ENCODE measurements at regions not wholly inside any gene's neighbourhood (a gene's known extent, or its start where the extent isn't known, plus 50 kb on each side); places are given as distances from the start of the nearest gene placed in this dataset.
"Not testable (repeated sequence)": the region's sequence is repeated elsewhere in the genome, so short reads cannot be mapped to it uniquely, and the experiment has no call there.

GRCh38 chr9:73441890-73442818, 290.5 kb downstream of the ANXA1 start:
- H2AFZ ChIP-seq = no peak overlapping the region
- intact Hi-C loops (cut with micrococcal nuclease; ENCODE audit: unreplicated experiment) = no loop called here
- no peaks in the 10 kb centered on the region for H4K20me1 ChIP-seq (ENCODE audit: insufficient read depth)
- no peak overlapping the region for H3K4me3 ChIP-seq
- TF ChIP-seq, protein P1, sequence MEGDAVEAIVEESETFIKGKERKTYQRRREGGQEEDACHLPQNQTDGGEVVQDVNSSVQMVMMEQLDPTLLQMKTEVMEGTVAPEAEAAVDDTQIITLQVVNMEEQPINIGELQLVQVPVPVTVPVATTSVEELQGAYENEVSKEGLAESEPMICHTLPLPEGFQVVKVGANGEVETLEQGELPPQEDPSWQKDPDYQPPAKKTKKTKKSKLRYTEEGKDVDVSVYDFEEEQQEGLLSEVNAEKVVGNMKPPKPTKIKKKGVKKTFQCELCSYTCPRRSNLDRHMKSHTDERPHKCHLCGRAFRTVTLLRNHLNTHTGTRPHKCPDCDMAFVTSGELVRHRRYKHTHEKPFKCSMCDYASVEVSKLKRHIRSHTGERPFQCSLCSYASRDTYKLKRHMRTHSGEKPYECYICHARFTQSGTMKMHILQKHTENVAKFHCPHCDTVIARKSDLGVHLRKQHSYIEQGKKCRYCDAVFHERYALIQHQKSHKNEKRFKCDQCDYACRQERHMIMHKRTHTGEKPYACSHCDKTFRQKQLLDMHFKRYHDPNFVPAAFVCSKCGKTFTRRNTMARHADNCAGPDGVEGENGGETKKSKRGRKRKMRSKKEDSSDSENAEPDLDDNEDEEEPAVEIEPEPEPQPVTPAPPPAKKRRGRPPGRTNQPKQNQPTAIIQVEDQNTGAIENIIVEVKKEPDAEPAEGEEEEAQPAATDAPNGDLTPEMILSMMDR (conservative IDR thresholded peaks at IDR 0.05) = no peak
- no peak for TF ChIP-seq EZH2 (IDR thresholded peaks at IDR 0.05; ENCODE audit: low read depth)
- no peaks in the 10 kb centered on the region; the same call in 1 of the 2 replicates for H3K9me3 ChIP-seq (ENCODE audit: insufficient read depth, low read depth)
- H3K4me1 ChIP-seq (replicated peaks; ENCODE audit: insufficient read depth) = no peaks in the 10 kb centered on the region
- no TSS peak for BruUV-seq (replicated peaks)
- no peaks in the 10 kb centered on the region for H3K9me2 ChIP-seq (ENCODE audit: insufficient read depth)
- H3K36me3 ChIP-seq (ENCODE audit: low read depth) = no peaks in the 10 kb centered on the region
- CTCF ChIA-PET = no interaction called here
- H3F3A ChIP-seq (ENCODE audit: insufficient read depth, low read depth) = no peaks in the 10 kb centered on the region
- no peaks in the 10 kb centered on the region for H3K79me2 ChIP-seq (ENCODE audit: low read depth)
- no peaks in the 10 kb centered on the region for H3K27me3 ChIP-seq (ENCODE audit: insufficient read depth, low read depth)
- POLR2A ChIA-PET (ENCODE audit: unreplicated experiment) = no interaction called here
- no peak overlapping the region for H3K27ac ChIP-seq
- no peak for DNase-seq
- no peak overlapping the region for H3K4me2 ChIP-seq

GRCh38 chr9:73444821-73445220, 293.2 kb downstream of the ANXA1 start:
- no peaks in the 10 kb centered on the region for H4K20me1 ChIP-seq (ENCODE audit: insufficient read depth)

GRCh38 chr9:73445384-73445783, 293.7 kb downstream of the ANXA1 start:
- H3K36me3 ChIP-seq (ENCODE audit: low read depth); POLR2A ChIA-PET (ENCODE audit: unreplicated experiment); H3K4me3 ChIP-seq; DNase-seq; CTCF ChIA-PET; H3K9me2 ChIP-seq (ENCODE audit: insufficient read depth); H3F3A ChIP-seq (ENCODE audit: insufficient read depth, low read depth); H3K27ac ChIP-seq; H2AFZ ChIP-seq; H3K27me3 ChIP-seq (ENCODE audit: insufficient read depth, low read depth); H3K9me3 ChIP-seq (ENCODE audit: insufficient read depth, low read depth); H4K20me1 ChIP-seq (ENCODE audit: insufficient read depth); H3K4me2 ChIP-seq; H3K4me1 ChIP-seq (replicated peaks; ENCODE audit: insufficient read depth); BruUV-seq (replicated peaks); H3K79me2 ChIP-seq (ENCODE audit: low read depth); intact Hi-C loops (cut with micrococcal nuclease; ENCODE audit: unreplicated experiment): not testable (repeated sequence)

More at GRCh38 chr9:73444821-73445220, 293.2 kb downstream of the ANXA1 start:
- Histone ChIP-seq H3K79me2 (ENCODE audit: low read depth) (no peaks in the 10 kb centered on the region), H3K9me2 (ENCODE audit: insufficient read depth) (no peaks in the 10 kb centered on the region), H3F3A (ENCODE audit: insufficient read depth, low read depth) (no peaks in the 10 kb centered on the region), H3K4me3 (no peak overlapping the region), H3K4me1 (replicated peaks; ENCODE audit: insufficient read depth) (no peaks in the 10 kb centered on the region), H3K36me3 (ENCODE audit: low read depth) (no peaks in the 10 kb centered on the region), H3K27me3 (ENCODE audit: insufficient read depth, low read depth) (no peaks in the 10 kb centered on the region), H3K9me3 (ENCODE audit: insufficient read depth, low read depth) (no peaks in the 10 kb centered on the region), H3K27ac (no peak overlapping the region), H3K4me2 (no peak overlapping the region), H2AFZ (no peak overlapping the region)
- intact Hi-C loops (cut with micrococcal nuclease; ENCODE audit: unreplicated experiment) = no loop called here
- ChIA-PET CTCF (no interaction called here), POLR2A (ENCODE audit: unreplicated experiment) (no interaction called here)
- TF ChIP-seq EZH2 (IDR thresholded peaks at IDR 0.05; ENCODE audit: low read depth) = no peak
- TF ChIP-seq, protein P1 (conservative IDR thresholded peaks at IDR 0.05) = no peak
- BruUV-seq (replicated peaks) = no TSS peak
- no peak for DNase-seq

All from PC-9 (cell line).